Lower leg skin (tissue), 4 donors: ENCODE measurements at regions not wholly inside any gene's neighbourhood (a gene's known extent, or its start where the extent isn't known, plus 50 kb on each side); places are given as distances from the start of the nearest gene placed in this dataset.
"Not testable (repeated sequence)": the region's sequence is repeated elsewhere in the genome, so short reads cannot be mapped to it uniquely, and the experiment has no call there.

Experiments
- DNase-seq, 2 donors: peaks; one replicate each; pipeline ENCODE4 v3.0.0-alpha.2; 2019; ENCODE audit warnings: low spot score in 2 of 2
- H3K4me3 ChIP-seq: fragments of 200-600 bp; sonication (generic); 2 replicates; pipeline ENCODE4 v1.5.1; 2017; ENCODE audit warnings: mild to moderate bottlenecking, low read depth; ENCODE audit not compliant: poor library complexity, severe bottlenecking
- CTCF ChIP-seq, 3 donors: fragments of 450-650 bp; IDR thresholded peaks; one replicate each; pipeline ENCODE4 v1.5.1; 2016; ENCODE audit warnings: antibody characterized with exemption in 3 of 3, mild to moderate bottlenecking in 3 of 3, moderate library complexity in 2 of 3
- POLR2A ChIP-seq, 2 donors: fragments of 450-650 bp; IDR thresholded peaks; one replicate each; pipeline ENCODE4 v1.6.1; 2016 to 2017; ENCODE audit warnings: antibody characterized with exemption in 2 of 2, mild to moderate bottlenecking in 1 of 2, moderate library complexity in 1 of 2
- WGBS, 2 donors: methylation state at CpG; one replicate each; pipeline ENCODE4 v1.1.5; 2018; 5-methylcytosine and 5-hydroxymethylcytosine counted together
- intact Hi-C: fragments of 100-400 bp; cut with DNase I; formaldehyde crosslinking; loops from one replicate; pipeline ENCODE4 v1.15.0; 2023; ENCODE audit warnings: low total_unique reads

DNA sequence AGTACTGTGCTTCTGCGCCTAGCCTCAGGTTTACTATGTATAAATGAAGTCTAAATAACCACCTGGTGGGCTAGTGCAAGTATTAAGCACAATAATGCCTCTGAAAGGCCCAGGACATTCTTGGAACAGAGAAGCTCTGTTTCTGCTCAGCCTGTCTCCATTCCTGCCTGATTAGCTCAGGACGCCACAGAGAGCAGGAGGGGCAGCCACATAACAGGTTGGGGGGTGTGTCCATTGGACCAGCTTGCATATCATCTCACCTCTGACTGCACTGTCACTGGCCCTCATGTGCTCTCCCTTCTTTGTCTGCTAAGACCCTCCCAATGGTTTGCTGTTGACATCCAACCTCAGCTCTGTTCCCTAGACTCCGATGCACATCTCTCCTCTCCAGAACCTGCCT is 52.8 kb upstream of the IKZF1 start:
- H3K4me3 ChIP-seq = no peak overlapping the region
- no peak for TF ChIP-seq POLR2A (IDR thresholded peaks at IDR 0.05)
- TF ChIP-seq CTCF (IDR thresholded peaks at IDR 0.05) = no peak
- intact Hi-C loops = no loop called here
- DNase-seq = no peak
- WGBS, 2 donors = 77 to 84% methylated on average over 3 of the region's 3 CpGs

GRCh38 chr7:50246551-50246950 is 58.0 kb upstream of the IKZF1 start:
- no peak for DNase-seq
- intact Hi-C loops = loop anchor here (10.0 kb wide), 1 partner anchor 58 kb away; the partner anchor contains the start of gene IKZF1
- H3K4me3 ChIP-seq = no peak overlapping the region
- TF ChIP-seq CTCF (IDR thresholded peaks at IDR 0.05) (no peak), POLR2A (IDR thresholded peaks at IDR 0.05) (no peak)
- WGBS, 2 donors = 57 to 70% methylated on average over 2 of the region's 2 CpGs

GRCh38 chr7:50242111-50242510 is 62.4 kb upstream of the IKZF1 start:
- DNase-seq, H3K4me3 ChIP-seq: not testable (repeated sequence)
- intact Hi-C loops = loop anchor here (10.0 kb wide), 1 partner anchor 63 kb away; the partner anchor contains the start of gene IKZF1

GRCh38 chr7:50240699-50241098 is 63.8 kb upstream of the IKZF1 start:
- intact Hi-C loops = loop anchor here (10.0 kb wide), 1 partner anchor 64 kb away; the partner anchor contains the start of gene IKZF1
- H3K4me3 ChIP-seq, DNase-seq: not testable (repeated sequence)

- intact Hi-C loops = no loop called here
- TF ChIP-seq POLR2A (IDR thresholded peaks at IDR 0.05) (no peak), CTCF (IDR thresholded peaks at IDR 0.05) (no peak)
- 82 to 84% methylated on average over 3 of the region's 3 CpGs for WGBS, 2 donors
- H3K4me3 ChIP-seq = no peak overlapping the region
- DNase-seq = no peak
Measured at GRCh38 chr7:50229964-50230363, 74.6 kb upstream of the IKZF1 start.

- no peak overlapping the region for H3K4me3 ChIP-seq
- TF ChIP-seq POLR2A (IDR thresholded peaks at IDR 0.05) (no peak), CTCF (IDR thresholded peaks at IDR 0.05) (no peak)
- 55 to 69% methylated on average over 4 of the region's 4 CpGs for WGBS, 2 donors
- DNase-seq = no peak
- intact Hi-C loops = no loop called here
Measured at GRCh38 chr7:50228148-50228547, 76.4 kb upstream of the IKZF1 start.

GRCh38 chr7:50227726-50228125 is 76.8 kb upstream of the IKZF1 start:
- WGBS, 2 donors = 76 to 82% methylated on average over 6 of the region's 6 CpGs
- no peak overlapping the region for H3K4me3 ChIP-seq
- intact Hi-C loops = no loop called here
- no peak for TF ChIP-seq CTCF (IDR thresholded peaks at IDR 0.05)
- TF ChIP-seq POLR2A (IDR thresholded peaks at IDR 0.05) = no peak
- DNase-seq = no peak
